Upper lobe of right lung (tissue), 1 donor: ENCODE measurements at regions not wholly inside any gene's neighbourhood (a gene's known extent, or its start where the extent isn't known, plus 50 kb on each side); places are given as distances from the start of the nearest gene placed in this dataset.

Experiments used
- ATAC-seq: fragments of 200-7000 bp; cut with Tn5 transposase; one replicate; pipeline ENCODE4 v1.9.1; 2020; ENCODE audit warnings: mild to moderate bottlenecking, moderate library complexity
- DNase-seq: peaks from one replicate; pipeline ENCODE4 v3.0.0-alpha.2; 2020
- H3K27ac ChIP-seq: fragments of 200-600 bp; one replicate; pipeline ENCODE4 v1.8.0; 2022
- H3K27me3 ChIP-seq: fragments of 200-600 bp; one replicate; pipeline ENCODE4 v1.8.0; 2022; ENCODE audit warnings: mild to moderate bottlenecking
- H3K36me3 ChIP-seq: fragments of 200-600 bp; one replicate; pipeline ENCODE4 v1.8.0; 2022
- H3K4me1 ChIP-seq: fragments of 200-600 bp; one replicate; pipeline ENCODE4 v1.8.0; 2022
- H3K4me3 ChIP-seq: fragments of 200-600 bp; one replicate; pipeline ENCODE4 v1.8.0; 2022; ENCODE audit warnings: mild to moderate bottlenecking
- H3K9me3 ChIP-seq: fragments of 200-600 bp; one replicate; pipeline ENCODE4 v1.8.0; 2022
- intact Hi-C: fragments of 100-400 bp; cut with DNase I; formaldehyde crosslinking; loops from one replicate; pipeline ENCODE4 v1.11.0; 2022
- TF ChIP-seq, protein P1 (sequence below): fragments of 200-600 bp; IDR thresholded peaks from one replicate; pipeline ENCODE4 v1.8.0; 2022; ENCODE audit warnings: antibody characterized with exemption
- donor health status: DM: no; HTN: yes; CAD: no; lungs with severe emphysema.

DNA sequence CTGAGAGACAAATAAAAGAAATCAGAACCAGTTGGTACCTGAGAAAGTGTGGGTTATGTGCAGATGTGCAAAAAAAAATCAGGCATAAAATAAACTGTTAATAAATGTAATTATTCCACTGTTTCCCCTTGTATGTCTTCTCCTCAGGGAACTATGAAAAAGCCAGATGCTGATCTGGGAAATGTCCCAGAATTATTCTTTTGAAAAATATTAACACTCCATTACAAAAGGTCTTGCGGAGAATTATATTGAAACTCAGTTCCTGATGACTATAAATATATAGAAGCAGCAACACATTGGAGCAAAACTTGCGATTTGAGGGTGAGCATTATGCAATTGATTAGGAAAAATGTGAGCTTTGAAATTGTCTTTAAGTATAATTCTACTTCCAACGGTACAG is 433.3 kb upstream of the KLF12 start:
- ATAC-seq (no peak), DNase-seq (no peak)
- Histone ChIP-seq H3K27me3 (no peaks in the 10 kb centered on the region), H3K4me3 (no peak overlapping the region), H3K9me3 (no peaks in the 10 kb centered on the region), H3K4me1 (no peaks in the 10 kb centered on the region), H3K36me3 (no peaks in the 10 kb centered on the region), H3K27ac (no peak overlapping the region)
- intact Hi-C loops, result no loop called here
- TF ChIP-seq, protein P1, sequence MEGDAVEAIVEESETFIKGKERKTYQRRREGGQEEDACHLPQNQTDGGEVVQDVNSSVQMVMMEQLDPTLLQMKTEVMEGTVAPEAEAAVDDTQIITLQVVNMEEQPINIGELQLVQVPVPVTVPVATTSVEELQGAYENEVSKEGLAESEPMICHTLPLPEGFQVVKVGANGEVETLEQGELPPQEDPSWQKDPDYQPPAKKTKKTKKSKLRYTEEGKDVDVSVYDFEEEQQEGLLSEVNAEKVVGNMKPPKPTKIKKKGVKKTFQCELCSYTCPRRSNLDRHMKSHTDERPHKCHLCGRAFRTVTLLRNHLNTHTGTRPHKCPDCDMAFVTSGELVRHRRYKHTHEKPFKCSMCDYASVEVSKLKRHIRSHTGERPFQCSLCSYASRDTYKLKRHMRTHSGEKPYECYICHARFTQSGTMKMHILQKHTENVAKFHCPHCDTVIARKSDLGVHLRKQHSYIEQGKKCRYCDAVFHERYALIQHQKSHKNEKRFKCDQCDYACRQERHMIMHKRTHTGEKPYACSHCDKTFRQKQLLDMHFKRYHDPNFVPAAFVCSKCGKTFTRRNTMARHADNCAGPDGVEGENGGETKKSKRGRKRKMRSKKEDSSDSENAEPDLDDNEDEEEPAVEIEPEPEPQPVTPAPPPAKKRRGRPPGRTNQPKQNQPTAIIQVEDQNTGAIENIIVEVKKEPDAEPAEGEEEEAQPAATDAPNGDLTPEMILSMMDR, result no peak

DNA sequence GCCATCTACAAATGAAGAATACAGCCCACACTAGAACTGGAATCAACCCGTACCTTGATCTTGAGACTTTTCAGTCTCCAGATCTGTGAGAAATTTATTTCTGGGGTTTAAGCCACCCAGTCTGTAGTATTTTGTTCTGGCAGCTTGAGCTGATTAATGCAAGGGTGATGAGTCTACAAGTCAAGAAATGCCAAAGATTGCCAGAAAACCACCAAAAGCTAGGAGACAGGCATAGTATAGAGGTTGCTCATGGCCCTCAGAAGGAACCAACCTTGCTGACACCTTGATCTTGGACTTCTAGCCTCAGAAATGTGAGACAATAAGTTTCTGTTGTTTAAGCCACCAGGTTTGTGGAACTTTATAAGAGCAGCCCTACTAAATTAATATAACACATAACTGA is 428.2 kb upstream of the KLF12 start:
- ATAC-seq (no peak), DNase-seq (no peak)
- Histone ChIP-seq H3K4me3 (no peak overlapping the region), H3K36me3 (no peaks in the 10 kb centered on the region), H3K27ac (no peak overlapping the region), H3K27me3 (no peaks in the 10 kb centered on the region), H3K9me3 (no peaks in the 10 kb centered on the region), H3K4me1 (no peaks in the 10 kb centered on the region)
- intact Hi-C loops, result no loop called here
- TF ChIP-seq, protein P1, result no peak

DNA sequence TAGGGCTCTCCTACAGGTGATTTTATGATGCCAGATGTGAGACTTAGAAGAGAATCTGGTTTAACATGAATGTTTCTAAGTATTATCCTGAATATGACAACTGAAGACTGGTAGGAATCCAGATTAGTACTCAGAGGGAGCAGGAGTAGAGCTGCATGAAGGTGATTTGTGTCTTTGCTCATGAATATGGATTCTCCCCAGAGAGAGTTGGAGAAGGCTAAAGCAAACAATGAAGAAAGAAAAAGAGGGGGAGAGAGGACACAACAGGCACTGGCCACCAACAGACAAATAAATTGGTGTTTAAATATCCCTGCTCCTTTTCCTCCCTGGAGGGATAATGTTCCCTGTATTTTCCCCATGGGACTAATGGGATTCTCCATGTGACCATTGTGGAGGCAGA is 427.0 kb upstream of the KLF12 start:
- Histone ChIP-seq H3K27ac (no peak overlapping the region), H3K4me3 (no peak overlapping the region), H3K4me1 (no peaks in the 10 kb centered on the region), H3K27me3 (no peaks in the 10 kb centered on the region), H3K9me3 (no peaks in the 10 kb centered on the region), H3K36me3 (no peaks in the 10 kb centered on the region)
- no peak for ATAC-seq
- TF ChIP-seq, protein P1, result no peak
- intact Hi-C loops, result no loop called here
- no peak for DNase-seq

DNA sequence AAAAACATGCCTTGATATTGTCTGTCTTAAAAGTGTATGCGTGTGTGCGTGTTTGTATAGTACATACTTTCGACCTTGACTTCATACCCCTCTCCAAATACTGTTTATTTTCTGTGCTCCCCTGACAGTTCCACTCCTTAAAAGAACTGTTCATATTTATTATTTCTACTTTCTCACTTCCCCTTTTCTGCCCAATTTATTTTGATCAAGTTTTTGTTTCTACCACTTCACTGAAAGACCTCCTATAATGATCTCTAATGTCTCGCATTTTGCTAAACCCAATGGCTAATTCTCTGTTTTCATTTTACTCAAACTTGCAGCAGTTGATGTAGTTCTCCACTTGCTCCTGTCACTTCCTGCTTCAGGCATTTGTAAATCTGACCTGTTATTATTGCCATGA is 426.1 kb upstream of the KLF12 start:
- no peak overlapping the region for H3K4me3 ChIP-seq
- H3K4me1 ChIP-seq, result no peaks in the 10 kb centered on the region
- DNase-seq (no peak), ATAC-seq (no peak)
- no peak overlapping the region for H3K27ac ChIP-seq
- intact Hi-C loops, result no loop called here
- H3K9me3 ChIP-seq, result no peaks in the 10 kb centered on the region
- no peaks in the 10 kb centered on the region for H3K27me3 ChIP-seq
- TF ChIP-seq, protein P1, result no peak
- H3K36me3 ChIP-seq, result no peaks in the 10 kb centered on the region

DNA sequence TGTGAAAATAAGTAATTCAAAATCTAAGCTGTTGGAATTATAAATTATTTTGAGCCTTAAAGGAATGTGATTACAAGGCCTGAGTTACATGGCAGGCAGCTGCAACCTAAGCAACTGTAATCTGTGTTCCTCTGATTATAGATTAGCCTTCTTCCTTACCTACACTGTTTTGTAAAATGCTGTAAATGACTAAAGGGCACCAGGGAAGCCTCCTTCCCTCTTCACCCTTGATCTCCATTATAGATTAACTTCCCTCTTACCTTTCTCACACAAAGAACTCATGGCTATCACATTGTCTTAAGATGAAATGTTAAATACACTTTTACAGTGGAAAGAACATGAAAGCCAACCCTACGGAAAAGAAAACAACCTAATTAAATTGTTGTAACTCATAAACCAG is 423.7 kb upstream of the KLF12 start:
- Histone ChIP-seq H3K4me3 (no peak overlapping the region), H3K9me3 (no peaks in the 10 kb centered on the region), H3K27me3 (no peaks in the 10 kb centered on the region), H3K4me1 (no peaks in the 10 kb centered on the region), H3K27ac (no peak overlapping the region), H3K36me3 (no peaks in the 10 kb centered on the region)
- DNase-seq, result no peak
- no peak for ATAC-seq
- TF ChIP-seq, protein P1, result no peak
- intact Hi-C loops, result no loop called here

DNA sequence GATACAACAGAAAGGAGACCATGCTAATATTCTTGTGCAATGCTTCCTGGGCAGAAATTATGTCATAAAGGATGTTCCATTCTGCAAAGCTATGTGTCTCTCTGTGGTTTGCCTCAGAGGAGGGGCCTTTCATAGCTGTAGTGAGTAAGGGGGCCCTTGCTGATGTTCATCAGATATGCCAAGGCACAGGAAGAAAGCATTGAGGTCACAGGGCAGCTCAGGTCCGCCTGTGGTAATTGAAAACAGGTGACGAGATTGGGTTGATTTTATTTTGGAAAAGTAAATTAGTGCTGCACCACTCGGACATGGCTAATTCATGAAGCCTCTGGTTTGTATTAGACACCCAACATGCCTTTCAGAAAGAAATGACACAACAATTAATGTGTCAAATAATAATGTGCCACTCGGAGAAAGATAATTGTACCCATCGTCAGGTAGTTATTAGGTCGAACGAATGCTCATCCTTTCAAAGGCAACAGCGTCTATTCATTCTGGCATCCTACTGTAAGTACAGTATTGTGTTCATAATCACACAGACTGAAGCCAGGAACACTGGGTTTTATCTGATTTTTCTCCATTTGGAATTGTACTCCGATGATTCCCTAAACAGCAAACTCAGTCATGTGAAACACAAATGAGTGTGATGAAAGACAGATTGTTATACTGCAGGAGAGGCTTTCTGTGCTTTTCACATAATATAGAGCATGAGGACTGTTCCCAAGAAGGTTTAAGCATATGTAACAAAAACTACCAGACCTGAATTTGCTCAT is 421.6 kb upstream of the KLF12 start:
- intact Hi-C loops, result no loop called here
- TF ChIP-seq, protein P1, result no peak

More for the DNA sequence above, 421.6 kb upstream of the KLF12 start:
- Histone ChIP-seq H3K4me3 (no peak overlapping the region), H3K27ac (no peak overlapping the region), H3K27me3 (no peaks in the 10 kb centered on the region), H3K36me3 (no peaks in the 10 kb centered on the region), H3K4me1 (no peaks in the 10 kb centered on the region), H3K9me3 (no peaks in the 10 kb centered on the region)
- DNase-seq (no peak), ATAC-seq (no peak)
